HAP-1 (cell line): ENCODE measurements at regions not wholly inside any gene's neighbourhood (a gene's known extent, or its start where the extent isn't known, plus 50 kb on each side); places are given as distances from the start of the nearest gene placed in this dataset.
"Not testable (repeated sequence)": the region's sequence is repeated elsewhere in the genome, so short reads cannot be mapped to it uniquely, and the experiment has no call there.

ENCODE experiments used
- DNase-seq, 2 experiments: peaks; one replicate each; pipeline ENCODE4 v3.0.0-alpha.2; 2016 to 2020; ENCODE audit warnings: low spot score in 2 of 2
- H3K27me3 ChIP-seq: fragments of 250-450 bp; sonication (Bioruptor Pico); 2 replicates; pipeline ENCODE4 v1.5.1; 2020; ENCODE audit warnings: low read depth, mild to moderate bottlenecking, moderate library complexity
- H3K36me3 ChIP-seq: fragments of 250-450 bp; sonication (Bioruptor Pico); replicated peaks from 2 replicates; pipeline ENCODE4 v1.5.1; 2020; ENCODE audit warnings: mild to moderate bottlenecking
- H3K4me1 ChIP-seq: fragments of 250-450 bp; sonication (Bioruptor Pico); 2 replicates; pipeline ENCODE4 v1.5.1; 2020; ENCODE audit warnings: mild to moderate bottlenecking
- H3K4me3 ChIP-seq: fragments of 250-450 bp; sonication (Bioruptor Pico); 2 replicates; pipeline ENCODE4 v1.5.1; 2020; ENCODE audit warnings: mild to moderate bottlenecking, moderate library complexity
- H3K9me3 ChIP-seq: fragments of 250-450 bp; sonication (Bioruptor Pico); 2 replicates; pipeline ENCODE4 v1.5.1; 2020; ENCODE audit warnings: mild to moderate bottlenecking, moderate library complexity
- in situ Hi-C: fragments of 300-500 bp; cut with MboI; formaldehyde crosslinking; loops from 3 replicates; pipeline ENCODE4 v1.14.3; 2020; ENCODE audit warnings: low sequenced_read_pairs, inconsistent platforms, mixed read lengths

DNA sequence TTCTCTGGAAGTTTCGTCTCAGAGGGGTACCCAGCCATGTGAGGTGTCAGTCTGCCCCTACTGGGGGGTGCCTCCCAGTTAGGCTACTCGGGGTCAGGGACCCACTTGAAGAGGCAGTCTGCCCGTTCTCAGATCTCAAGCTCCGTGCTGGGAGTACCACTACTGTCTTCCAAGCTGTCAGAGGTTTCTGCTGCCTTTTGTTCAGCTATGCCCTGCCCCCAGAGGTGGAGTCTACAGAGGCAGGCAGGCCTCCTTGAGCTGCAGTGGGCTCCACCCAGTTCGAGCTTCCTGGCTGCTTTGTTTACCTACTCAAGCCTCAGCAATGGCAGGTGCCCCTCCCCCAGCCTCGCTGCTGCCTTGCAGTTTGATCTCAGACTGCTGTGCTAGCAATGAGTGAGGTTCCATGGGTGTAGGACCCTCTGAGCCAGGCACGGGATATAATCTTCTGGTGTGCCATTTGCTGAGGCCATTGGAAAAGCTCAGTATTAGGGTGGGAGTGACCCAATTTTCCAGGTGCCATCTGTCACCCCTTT lies 71.0 kb upstream of the SH3GLB1 start:
- H3K4me1 ChIP-seq, H3K27me3 ChIP-seq, in situ Hi-C loops, H3K4me3 ChIP-seq, H3K9me3 ChIP-seq, H3K36me3 ChIP-seq, DNase-seq: not testable (repeated sequence)

DNA sequence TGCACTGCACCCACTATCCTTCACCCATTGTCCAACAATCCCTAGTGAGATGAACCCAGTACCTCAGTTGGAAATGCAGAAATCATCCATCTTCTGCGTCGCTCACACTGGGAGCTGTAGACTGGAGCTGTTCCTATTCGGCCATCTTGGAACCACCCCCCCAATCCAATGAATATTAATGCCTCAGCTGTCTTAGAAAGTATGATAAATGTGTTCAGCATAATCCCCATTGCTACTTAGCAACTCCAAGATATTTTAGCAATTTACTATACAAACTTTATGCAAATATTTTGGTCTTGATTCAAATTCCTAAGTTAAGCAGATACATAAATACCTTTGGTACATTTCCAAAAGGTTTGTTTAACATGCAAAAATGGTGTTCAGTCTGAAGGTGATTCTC lies 70.5 kb upstream of the SH3GLB1 start:
- in situ Hi-C loops = no loop called here

GRCh38 chr1:86636898-86637297 lies 67.5 kb upstream of the SH3GLB1 start:
- Histone ChIP-seq H3K4me3 (no peak overlapping the region), H3K27me3 (no peaks in the 10 kb centered on the region), H3K4me1 (peaks cover 9% of the 10 kb centered on the region), H3K9me3 (no peaks in the 10 kb centered on the region; the same call in 1 of the 2 replicates), H3K36me3 (no peaks in the 10 kb centered on the region)
- in situ Hi-C loops = no loop called here
- DNase-seq = no peak

More for the DNA sequence above, 70.5 kb upstream of the SH3GLB1 start:
- Histone ChIP-seq H3K27me3 (no peaks in the 10 kb centered on the region), H3K4me3 (no peak overlapping the region), H3K36me3 (no peaks in the 10 kb centered on the region), H3K4me1 (peaks cover 9% of the 10 kb centered on the region), H3K9me3 (no peaks in the 10 kb centered on the region; the same call in 1 of the 2 replicates)
- DNase-seq = peak; percentile 34 to 63

DNA sequence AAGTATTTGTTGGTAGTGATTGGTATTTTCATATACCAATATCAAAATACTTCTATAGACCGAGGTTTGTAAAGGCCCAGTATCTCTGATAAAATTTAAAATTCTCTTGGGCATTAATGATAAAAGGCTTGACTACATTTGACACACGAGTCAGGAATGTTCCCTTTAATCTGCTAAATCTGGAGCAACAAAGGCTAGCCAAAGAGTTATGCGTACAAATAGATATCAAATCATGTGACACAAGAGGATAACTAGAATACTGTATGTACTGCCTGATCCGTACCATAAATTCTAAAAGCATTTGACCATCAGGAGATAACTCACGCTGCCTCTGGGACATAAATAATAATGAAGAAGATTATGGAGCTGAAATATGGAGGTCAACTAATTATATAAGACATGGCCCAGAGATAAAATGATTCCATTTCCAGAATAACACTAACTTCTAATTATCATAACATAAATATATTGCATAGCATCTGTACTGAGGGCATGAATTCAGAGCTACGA lies 64.2 kb upstream of the SH3GLB1 start:
- Histone ChIP-seq H3K36me3 (no peaks in the 10 kb centered on the region), H3K27me3 (no peaks in the 10 kb centered on the region), H3K9me3 (no peaks in the 10 kb centered on the region), H3K4me1 (no peaks in the 10 kb centered on the region), H3K4me3 (no peak overlapping the region)
- in situ Hi-C loops = no loop called here
- no peak for DNase-seq

DNA sequence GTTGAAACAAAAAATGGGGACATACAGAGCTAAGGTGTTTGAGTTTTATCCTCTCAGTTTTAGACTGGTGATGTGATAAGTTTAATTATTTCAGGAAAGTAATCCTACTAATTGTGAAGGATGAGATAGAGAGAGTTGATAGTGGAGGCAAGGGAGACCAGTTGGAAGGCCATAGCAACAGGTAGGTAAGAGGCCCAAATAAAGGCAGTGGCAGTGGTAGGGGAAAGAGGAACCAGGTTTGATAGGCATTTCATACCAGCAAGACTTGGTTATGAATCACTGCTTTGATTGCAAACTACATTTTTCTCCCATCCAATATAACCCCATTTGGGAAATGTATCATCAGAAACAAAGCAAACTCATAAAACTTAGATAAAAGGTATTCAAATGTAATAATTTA lies 63.1 kb upstream of the SH3GLB1 start:
- in situ Hi-C loops = no loop called here
- no peak for DNase-seq

GRCh38 chr1:86644655-86645054 lies 59.7 kb upstream of the SH3GLB1 start:
- H3K4me1 ChIP-seq, H3K9me3 ChIP-seq, H3K27me3 ChIP-seq, in situ Hi-C loops, H3K36me3 ChIP-seq, DNase-seq, H3K4me3 ChIP-seq: not testable (repeated sequence)

More for the DNA sequence above, 63.1 kb upstream of the SH3GLB1 start:
- H3K4me3 ChIP-seq = no peak overlapping the region
- H3K9me3 ChIP-seq = no peaks in the 10 kb centered on the region
- H3K4me1 ChIP-seq = no peaks in the 10 kb centered on the region
- H3K27me3 ChIP-seq = no peaks in the 10 kb centered on the region
- H3K36me3 ChIP-seq = no peaks in the 10 kb centered on the region

DNA sequence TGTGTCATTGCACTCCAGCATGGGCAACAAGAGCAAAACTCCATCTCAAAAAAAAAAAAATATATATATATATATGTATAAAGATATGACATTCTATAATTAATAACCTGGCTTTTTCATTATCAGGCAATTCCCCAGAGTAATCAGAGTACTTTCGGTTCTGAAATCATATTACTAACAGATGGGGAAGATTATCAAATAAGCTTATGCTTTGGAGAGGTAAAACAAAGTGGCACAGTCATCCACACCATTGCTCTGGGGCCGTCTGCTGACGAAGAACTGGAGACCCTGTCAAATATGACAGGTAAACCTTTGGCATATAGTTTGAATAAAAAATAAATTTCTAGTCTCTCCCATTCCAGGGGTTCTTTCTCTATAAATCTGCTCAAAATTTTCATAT lies 58.5 kb upstream of the SH3GLB1 start:
- Histone ChIP-seq H3K4me1 (peaks cover under 1% of the 10 kb centered on the region; the same call in 1 of the 2 replicates), H3K36me3 (no peaks in the 10 kb centered on the region), H3K9me3 (no peaks in the 10 kb centered on the region), H3K4me3 (no peak overlapping the region), H3K27me3 (no peaks in the 10 kb centered on the region)
- in situ Hi-C loops = no loop called here
- DNase-seq = no peak

GRCh38 chr1:86646256-86646655 lies 58.1 kb upstream of the SH3GLB1 start:
- no peak overlapping the region for H3K4me3 ChIP-seq
- no peaks in the 10 kb centered on the region for H3K36me3 ChIP-seq
- H3K4me1 ChIP-seq = peaks cover 3% of the 10 kb centered on the region
- in situ Hi-C loops = no loop called here
- H3K27me3 ChIP-seq = no peaks in the 10 kb centered on the region
- no peak for DNase-seq
- H3K9me3 ChIP-seq = no peaks in the 10 kb centered on the region

GRCh38 chr1:86648255-86648654 lies 56.1 kb upstream of the SH3GLB1 start:
- DNase-seq = no peak
- in situ Hi-C loops = no loop called here
- H3K4me1 ChIP-seq = peaks cover 3% of the 10 kb centered on the region

GRCh38 chr1:86649618-86650017 lies 54.8 kb upstream of the SH3GLB1 start:
- in situ Hi-C loops = no loop called here

More at GRCh38 chr1:86648255-86648654, 56.1 kb upstream of the SH3GLB1 start:
- no peaks in the 10 kb centered on the region for H3K9me3 ChIP-seq
- no peaks in the 10 kb centered on the region for H3K27me3 ChIP-seq
- H3K36me3 ChIP-seq = no peaks in the 10 kb centered on the region
- no peak overlapping the region for H3K4me3 ChIP-seq

GRCh38 chr1:86650065-86650464 lies 54.3 kb upstream of the SH3GLB1 start:
- DNase-seq = no peak
- Histone ChIP-seq H3K4me3 (no peak overlapping the region), H3K4me1 (peaks cover 3% of the 10 kb centered on the region), H3K27me3 (no peaks in the 10 kb centered on the region), H3K36me3 (no peaks in the 10 kb centered on the region), H3K9me3 (no peaks in the 10 kb centered on the region)
- in situ Hi-C loops = no loop called here

More at GRCh38 chr1:86649618-86650017, 54.8 kb upstream of the SH3GLB1 start:
- Histone ChIP-seq H3K4me1 (peaks cover 3% of the 10 kb centered on the region), H3K27me3 (no peaks in the 10 kb centered on the region), H3K4me3 (no peak overlapping the region), H3K36me3 (no peaks in the 10 kb centered on the region), H3K9me3 (no peaks in the 10 kb centered on the region)
- no peak for DNase-seq
